GM12878 (cell line): ENCODE measurements at regions not wholly inside any gene's neighbourhood (a gene's known extent, or its start where the extent isn't known, plus 50 kb on each side); places are given as distances from the start of the nearest gene placed in this dataset.

Experiments
- ATAC-seq: fragments of 200-7000 bp; cut with Tn5 transposase; 3 replicates; pipeline ENCODE4 v1.9.1; 2020; ENCODE audit warnings: mild to moderate bottlenecking, moderate library complexity
- BruUV-seq: library from RNA; stranded (reverse); fragments of 400-500 nt; replicated peaks from 2 replicates; lab custom pipeline; 2021; lab: Mats Ljungman, UMichigan
- CTCF ChIA-PET: fragments of 300-600 bp; sonication (Branson Sonifier 250); formaldehyde crosslinking; extraction: SDS; loops from one replicate; lab custom pipeline; 2021; ENCODE audit warnings: inconsistent platforms; lab: Yijun Ruan, JAX
- POLR2A ChIA-PET: fragments of 350-600 bp; formaldehyde crosslinking; extraction: SDS; loops from one replicate; lab custom pipeline; 2021; ENCODE audit warnings: inconsistent platforms; lab: Charles Lee
- RAD21 ChIA-PET: fragments of 300-600 bp; sonication (Branson Sonifier 250); formaldehyde crosslinking; loops from one replicate; lab custom pipeline; 2023; ENCODE audit warnings: antibody characterized with exemption; ENCODE audit not compliant: unreplicated experiment; lab: Charles Lee
- SMC1A ChIA-PET: fragments of 300-600 bp; sonication (Branson Sonifier 250); formaldehyde crosslinking; loops from one replicate; lab custom pipeline; 2023; ENCODE audit not compliant: unreplicated experiment, uncharacterized antibody; lab: Charles Lee
- DNase-seq: peaks from one replicate; pipeline ENCODE4 v3.0.0-alpha.2; 2011; ENCODE audit warnings: low read depth, low spot score
- FAIRE-seq: peaks from 3 replicates; lab custom pipeline; 2011; peaks lifted over from hg19 to GRCh38; lab: Jason Lieb, UNC
- H2AFZ ChIP-seq: 2 replicates; pipeline ENCODE4 v1.6.0; 2011; ENCODE audit warnings: low read depth, low read length, control low read depth; ENCODE audit not compliant: control insufficient read depth
- H3K27ac ChIP-seq: 2 replicates; pipeline ENCODE4 v1.5.1; 2011; ENCODE audit warnings: control low read depth; ENCODE audit not compliant: control insufficient read depth, insufficient read depth
- H3K27me3 ChIP-seq, 2 experiments: replicated peaks in 1 of 2; 2 replicates each; pipeline versions ENCODE4 v1.6.0 to v1.6.1; 2011; ENCODE audit warnings: low read length in 1 of 2; ENCODE audit not compliant: control insufficient read depth in 2 of 2, insufficient read depth in 2 of 2
- H3K36me3 ChIP-seq, 2 experiments: 2 replicates each; pipeline ENCODE4 v1.5.1; 2011; ENCODE audit warnings: low read length in 1 of 2; ENCODE audit not compliant: control insufficient read depth in 2 of 2, insufficient read depth in 2 of 2
- H3K4me1 ChIP-seq: 2 replicates; pipeline ENCODE4 v1.6.1; 2011; ENCODE audit warnings: mild to moderate bottlenecking, low read length, moderate library complexity, mixed read lengths; ENCODE audit not compliant: control insufficient read depth, insufficient read depth
- H3K4me2 ChIP-seq: 2 replicates; pipeline ENCODE4 v1.6.0; 2011; ENCODE audit warnings: control low read depth; ENCODE audit not compliant: control insufficient read depth, insufficient read depth
- H3K4me3 ChIP-seq: fragments of 200-600 bp; sonication (generic); 2 replicates; pipeline ENCODE4 v1.5.1; 2016
- H3K79me2 ChIP-seq: 2 replicates; pipeline ENCODE4 v1.6.0; 2011; ENCODE audit warnings: low read length; ENCODE audit not compliant: control insufficient read depth, insufficient read depth
- H3K9ac ChIP-seq: 2 replicates; pipeline ENCODE4 v1.8.0; 2011; ENCODE audit warnings: low read length, control low read depth, mixed read lengths; ENCODE audit not compliant: control insufficient read depth, insufficient read depth
- H3K9me3 ChIP-seq: replicated peaks from 3 replicates; pipeline ENCODE4 v1.5.1; 2011; ENCODE audit warnings: mild to moderate bottlenecking, low read length; ENCODE audit not compliant: control insufficient read depth, insufficient read depth
- H4K20me1 ChIP-seq: 2 replicates; pipeline ENCODE4 v1.6.0; 2011; ENCODE audit not compliant: control insufficient read depth, insufficient read depth
- ATF3 ChIP-seq: IDR thresholded peaks from 2 replicates; pipeline ENCODE4 v1.6.1; 2011; ENCODE audit warnings: low read depth, mild to moderate bottlenecking, low read length, moderate library complexity, borderline replicate concordance; ENCODE audit errors: extremely low read depth
- CHD1 ChIP-seq: IDR thresholded peaks from 2 replicates; pipeline ENCODE4 v1.6.1; 2012; ENCODE audit warnings: low read depth, low read length, improper control_type of control experiment
- CREB1 ChIP-seq: IDR thresholded peaks from 2 replicates; pipeline ENCODE4 v1.6.1; 2012; ENCODE audit warnings: low read depth, mild to moderate bottlenecking, inconsistent platforms
- EGR1 ChIP-seq, 2 experiments: IDR thresholded peaks; 1 replicate in 1 of 2; 2 replicates in 1 of 2; pipeline ENCODE4 v1.6.1; 2011 to 2012; ENCODE audit warnings: low read depth in 2 of 2, low read length in 2 of 2, borderline replicate concordance in 1 of 2, mild to moderate bottlenecking in 1 of 2, moderate library complexity in 1 of 2
- FOXM1 ChIP-seq: IDR thresholded peaks from 2 replicates; pipeline ENCODE4 v1.6.1; 2012; ENCODE audit warnings: low read depth, mild to moderate bottlenecking, inconsistent platforms, low read length, moderate library complexity
- HSF1 ChIP-seq: fragments of 150-350 bp; IDR thresholded peaks from 2 replicates; pipeline ENCODE4 v1.6.1; 2014; ENCODE audit warnings: mild to moderate bottlenecking, low read depth, low read length
- JUNB ChIP-seq: IDR thresholded peaks from 2 replicates; pipeline ENCODE4 v1.6.1; 2016; ENCODE audit warnings: antibody characterized with exemption, mild to moderate bottlenecking
- JUND ChIP-seq: IDR thresholded peaks from 2 replicates; pipeline ENCODE4 v1.6.1; 2012; ENCODE audit warnings: low read depth, mild to moderate bottlenecking, low read length, improper control_type of control experiment, moderate library complexity
- MXI1 ChIP-seq: fragments of 150-350 bp; IDR thresholded peaks from 2 replicates; pipeline ENCODE4 v1.6.1; 2011; ENCODE audit warnings: low read depth, mild to moderate bottlenecking, inconsistent platforms, low read length, improper control_type of control experiment
- NFIC ChIP-seq: IDR thresholded peaks from 2 replicates; pipeline ENCODE4 v1.6.1; 2012; ENCODE audit warnings: low read depth, mild to moderate bottlenecking, inconsistent platforms, low read length, moderate library complexity
- POU2F2 ChIP-seq: IDR thresholded peaks from 3 replicates; pipeline ENCODE4 v1.6.1; 2011; ENCODE audit warnings: low read depth, mild to moderate bottlenecking, low read length, borderline replicate concordance
- RAD51 ChIP-seq: fragments of 450-650 bp; IDR thresholded peaks from 2 replicates; pipeline ENCODE4 v1.6.1; 2016; ENCODE audit warnings: moderate library complexity, mild to moderate bottlenecking, inconsistent platforms
- SMAD1 ChIP-seq: fragments of 450-650 bp; IDR thresholded peaks from 2 replicates; pipeline ENCODE4 v1.6.1; 2018; ENCODE audit warnings: mild to moderate bottlenecking, low read depth; ENCODE audit not compliant: partially characterized antibody
- SP1 ChIP-seq: IDR thresholded peaks from one replicate; pipeline ENCODE4 v1.6.1; 2011; ENCODE audit warnings: low read depth, low read length
- SUZ12 ChIP-seq: fragments of 200-600 bp; sonication (generic); IDR thresholded peaks from one replicate; pipeline ENCODE4 v1.6.1; 2018; ENCODE audit warnings: antibody characterized with exemption, mild to moderate bottlenecking; ENCODE audit not compliant: unreplicated experiment
- ZNF24 ChIP-seq: fragments of 450-650 bp; IDR thresholded peaks from 2 replicates; pipeline ENCODE4 v1.6.1; 2017; ENCODE audit warnings: antibody characterized with exemption, mild to moderate bottlenecking
- ZNF687 ChIP-seq: fragments of 450-650 bp; IDR thresholded peaks from 2 replicates; pipeline ENCODE4 v1.6.1; 2017; ENCODE audit warnings: mild to moderate bottlenecking, moderate library complexity
- WGBS: methylation state at CpG from one replicate; pipeline ENCODE4 v1.1.6; 2016; ENCODE audit warnings: low lambda C conversion rate; ENCODE audit not compliant: insufficient replicate concordance, insufficient coverage; ENCODE audit errors: missing lambda C conversion rate; 5-methylcytosine and 5-hydroxymethylcytosine counted together
- in situ Hi-C: fragments of 300-500 bp; cut with MboI; formaldehyde crosslinking; loops from 9 replicates; pipeline ENCODE4 v1.14.3; 2018; ENCODE audit warnings: mixed read lengths
- intact Hi-C: fragments of 100-400 bp; cut with micrococcal nuclease; formaldehyde crosslinking; loops from one replicate; pipeline ENCODE4 v1.14.2; 2022; ENCODE audit not compliant: unreplicated experiment
- TF ChIP-seq, protein P1 (sequence below): fragments of 450-650 bp; IDR thresholded peaks from 2 replicates; pipeline ENCODE4 v1.6.1; 2016; ENCODE audit warnings: mild to moderate bottlenecking

DNA sequence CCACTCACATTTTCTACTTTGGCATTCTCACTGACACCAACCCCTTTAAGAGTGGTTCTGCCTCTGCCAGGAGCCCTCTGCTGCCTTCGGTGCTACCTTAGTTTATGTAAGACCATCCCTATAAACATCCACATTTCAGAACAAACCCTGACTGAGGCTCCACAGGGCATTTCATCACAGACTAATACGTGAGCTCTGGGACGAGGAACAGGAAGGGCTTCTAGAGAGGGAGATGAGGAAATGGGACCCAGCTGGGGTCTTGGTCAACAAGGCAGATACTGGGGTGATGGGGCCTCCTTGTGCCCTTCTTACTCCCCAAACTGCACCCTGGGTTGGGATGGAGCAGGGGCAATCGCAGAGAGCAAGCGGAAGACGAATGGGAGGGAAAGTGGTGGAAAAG is 86.5 kb upstream of the FYN start:
- DNase-seq (no peak), FAIRE-seq (no peak), ATAC-seq (no peak)
- no peak overlapping the region for H2AFZ ChIP-seq
- no peak overlapping the region for H3K4me3 ChIP-seq
- CTCF ChIA-PET, result interaction anchor here (0.8 kb wide), 1 partner anchor 250 kb away, joined by 4 read pairs; no protein-coding TSS in a partner anchor
- no peaks in the 10 kb centered on the region for H4K20me1 ChIP-seq
- intact Hi-C loops, result no loop called here
- H3K9ac ChIP-seq, result no peak overlapping the region
- no peaks in the 10 kb centered on the region for H3K79me2 ChIP-seq
- RAD21 ChIA-PET, result interaction anchor here (0.7 kb wide), 1 partner anchor 86 kb away, joined by 3 read pairs; the partner anchor contains the start of gene FYN
- H3K27me3 ChIP-seq, result no peaks in the 10 kb centered on the region; a peak in 1 of 4 replicates
- in situ Hi-C loops, result no loop called here
- no TSS peak for BruUV-seq
- 73% methylated on average over 6 of the region's 6 CpGs for WGBS
- H3K27ac ChIP-seq, result no peak overlapping the region
- no peaks in the 10 kb centered on the region for H3K36me3 ChIP-seq
- H3K9me3 ChIP-seq, result no peaks in the 10 kb centered on the region
- no peaks in the 10 kb centered on the region for H3K4me1 ChIP-seq
- no peak overlapping the region for H3K4me2 ChIP-seq
- POLR2A ChIA-PET, result interaction anchor here (0.6 kb wide), 1 partner anchor 23 kb away, joined by 3 read pairs; no protein-coding TSS in a partner anchor
- SMC1A ChIA-PET, result interaction anchor here (0.8 to 1.1 kb wide), 3 partner anchors 18 to 67 kb away, joined by 3 to 4 read pairs (median 3); no protein-coding TSS in a partner anchor
- TF ChIP-seq POU2F2 (no peak), SUZ12 (no peak), HSF1 (no peak), SP1 (no peak), NFIC (no peak), CREB1 (no peak), JUND (no peak), RAD51 (no peak), ZNF24 (no peak), ATF3 (no peak), ZNF687 (no peak), MXI1 (no peak), JUNB (no peak), EGR1 (IDR thresholded peaks at IDR 0.05; ENCODE audit: borderline replicate concordance in 1 of 2, low read depth in 2 of 2, low read length in 2 of 2) (no peak), SMAD1 (no peak), FOXM1 (no peak), CHD1 (no peak)
- TF ChIP-seq, protein P1, sequence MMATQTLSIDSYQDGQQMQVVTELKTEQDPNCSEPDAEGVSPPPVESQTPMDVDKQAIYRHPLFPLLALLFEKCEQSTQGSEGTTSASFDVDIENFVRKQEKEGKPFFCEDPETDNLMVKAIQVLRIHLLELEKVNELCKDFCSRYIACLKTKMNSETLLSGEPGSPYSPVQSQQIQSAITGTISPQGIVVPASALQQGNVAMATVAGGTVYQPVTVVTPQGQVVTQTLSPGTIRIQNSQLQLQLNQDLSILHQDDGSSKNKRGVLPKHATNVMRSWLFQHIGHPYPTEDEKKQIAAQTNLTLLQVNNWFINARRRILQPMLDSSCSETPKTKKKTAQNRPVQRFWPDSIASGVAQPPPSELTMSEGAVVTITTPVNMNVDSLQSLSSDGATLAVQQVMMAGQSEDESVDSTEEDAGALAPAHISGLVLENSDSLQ, result no peak
